Hepatocyte (in vitro differentiated cells): ENCODE measurements at regions not wholly inside any gene's neighbourhood (a gene's known extent, or its start where the extent isn't known, plus 50 kb on each side); places are given as distances from the start of the nearest gene placed in this dataset.

ENCODE experiments used
- DNase-seq: peaks from one replicate; pipeline ENCODE4 v3.0.0-alpha.2; 2016; ENCODE audit warnings: low spot score
- H2AFZ ChIP-seq: fragments of 200-600 bp; sonication (generic); 2 replicates; pipeline ENCODE4 v1.6.0; 2016; ENCODE audit warnings: antibody characterized with exemption, mild to moderate bottlenecking
- H3K27ac ChIP-seq: fragments of 200-600 bp; sonication (generic); 2 replicates; pipeline ENCODE4 v1.5.1; 2016; ENCODE audit warnings: mild to moderate bottlenecking
- H3K27me3 ChIP-seq: fragments of 200-600 bp; sonication (generic); 2 replicates; pipeline ENCODE4 v1.6.1; 2016
- H3K36me3 ChIP-seq: fragments of 200-600 bp; sonication (generic); replicated peaks from 2 replicates; pipeline ENCODE4 v1.5.1; 2016; ENCODE audit warnings: low read depth; ENCODE audit not compliant: insufficient read depth
- H3K4me1 ChIP-seq: fragments of 200-600 bp; sonication (generic); 2 replicates; pipeline ENCODE4 v1.5.1; 2016; ENCODE audit warnings: mild to moderate bottlenecking, moderate library complexity; ENCODE audit not compliant: insufficient read depth
- H3K4me2 ChIP-seq: fragments of 200-600 bp; sonication (generic); 2 replicates; pipeline ENCODE4 v1.6.0; 2016
- H3K4me3 ChIP-seq: fragments of 200-600 bp; sonication (generic); 2 replicates; pipeline ENCODE4 v1.5.1; 2016; ENCODE audit warnings: mild to moderate bottlenecking
- H3K79me2 ChIP-seq: fragments of 200-600 bp; sonication (generic); 2 replicates; pipeline ENCODE4 v1.6.0; 2017; ENCODE audit warnings: mild to moderate bottlenecking
- H3K9me2 ChIP-seq: fragments of 200-600 bp; sonication (generic); replicated peaks from 2 replicates; pipeline ENCODE4 v1.6.0; 2017; ENCODE audit warnings: mild to moderate bottlenecking; ENCODE audit not compliant: insufficient read depth
- H3K9me3 ChIP-seq: fragments of 200-600 bp; sonication (generic); 2 replicates; pipeline ENCODE4 v1.5.1; 2016; ENCODE audit warnings: low read depth, mild to moderate bottlenecking
- H4K20me1 ChIP-seq: fragments of 200-600 bp; sonication (generic); 2 replicates; pipeline ENCODE4 v1.6.0; 2016; ENCODE audit warnings: mild to moderate bottlenecking; ENCODE audit not compliant: insufficient read depth, poor library complexity, severe bottlenecking
- CTCF ChIP-seq: fragments of 200-600 bp; sonication (generic); IDR thresholded peaks from 2 replicates; pipeline ENCODE4 v1.5.1; 2016; ENCODE audit warnings: antibody characterized with exemption, mild to moderate bottlenecking; ENCODE audit not compliant: poor library complexity
- EZH2 ChIP-seq: fragments of 200-600 bp; sonication (generic); IDR thresholded peaks from 2 replicates; pipeline ENCODE4 v1.6.1; 2016; ENCODE audit warnings: antibody characterized with exemption, mild to moderate bottlenecking, borderline replicate concordance
- EZH2phosphoT487 ChIP-seq: fragments of 200-600 bp; sonication (generic); IDR thresholded peaks from one replicate; pipeline ENCODE4 v1.6.1; 2018; ENCODE audit warnings: antibody characterized with exemption, mild to moderate bottlenecking, low read depth, moderate library complexity; ENCODE audit not compliant: unreplicated experiment, severe bottlenecking
- WGBS: methylation state at CpG from one replicate; pipeline ENCODE4 v1.1.6; 2016; ENCODE audit warnings: low lambda C conversion rate; ENCODE audit errors: missing lambda C conversion rate; 5-methylcytosine and 5-hydroxymethylcytosine counted together

GRCh38 chr12:87155621-87156020 lies 873.6 kb downstream of the C12orf50 start:
- Histone ChIP-seq H4K20me1 (no peaks in the 10 kb centered on the region), H3K79me2 (no peaks in the 10 kb centered on the region), H3K36me3 (no peaks in the 10 kb centered on the region), H3K4me1 (no peaks in the 10 kb centered on the region), H2AFZ (no peak overlapping the region), H3K9me2 (no peaks in the 10 kb centered on the region), H3K4me2 (no peak overlapping the region), H3K9me3 (no peaks in the 10 kb centered on the region), H3K4me3 (no peak overlapping the region), H3K27ac (no peak overlapping the region), H3K27me3 (no peaks in the 10 kb centered on the region)
- 81% methylated on average over 2 of the region's 2 CpGs for WGBS
- no peak for DNase-seq
- no peak for TF ChIP-seq CTCF
- TF ChIP-seq EZH2phosphoT487: no peak
- TF ChIP-seq EZH2: no peak

- no peaks in the 10 kb centered on the region for H3K9me2 ChIP-seq
- no peak overlapping the region for H3K4me2 ChIP-seq
- TF ChIP-seq CTCF (no peak), EZH2 (no peak), EZH2phosphoT487 (no peak)
- no peak overlapping the region for H3K4me3 ChIP-seq
- DNase-seq: no peak
- H2AFZ ChIP-seq: no peak overlapping the region
- 84% methylated on average over 1 of the region's 1 CpG for WGBS
- no peaks in the 10 kb centered on the region for H3K36me3 ChIP-seq
- no peaks in the 10 kb centered on the region for H3K79me2 ChIP-seq
- H3K4me1 ChIP-seq: no peaks in the 10 kb centered on the region
- H4K20me1 ChIP-seq: no peaks in the 10 kb centered on the region
- H3K9me3 ChIP-seq: no peaks in the 10 kb centered on the region
- no peaks in the 10 kb centered on the region for H3K27me3 ChIP-seq
- H3K27ac ChIP-seq: no peak overlapping the region
Measured at GRCh38 chr12:87152841-87153528, 876.2 kb downstream of the C12orf50 start.

- H3K4me1 ChIP-seq: no peaks in the 10 kb centered on the region
- no peaks in the 10 kb centered on the region for H3K9me3 ChIP-seq
- H3K36me3 ChIP-seq: no peaks in the 10 kb centered on the region
- DNase-seq: no peak
- H3K79me2 ChIP-seq: no peaks in the 10 kb centered on the region
- H4K20me1 ChIP-seq: no peaks in the 10 kb centered on the region
- no peak overlapping the region for H3K27ac ChIP-seq
- peak overlapping the region; percentile 22 for H2AFZ ChIP-seq
- H3K9me2 ChIP-seq: no peaks in the 10 kb centered on the region
- TF ChIP-seq EZH2 (no peak), CTCF (no peak), EZH2phosphoT487 (no peak)
- H3K4me2 ChIP-seq: no peak overlapping the region
- H3K27me3 ChIP-seq: no peaks in the 10 kb centered on the region
- WGBS: 52% methylated on average over 2 of the region's 2 CpGs
- no peak overlapping the region for H3K4me3 ChIP-seq
Measured at GRCh38 chr12:87152075-87152474, 877.1 kb downstream of the C12orf50 start.
